SHP77 (cell line): ENCODE measurements at regions not wholly inside any gene's neighbourhood (a gene's known extent, or its start where the extent isn't known, plus 50 kb on each side); places are given as distances from the start of the nearest gene placed in this dataset.
A peak's percentile ranks its signal among the peaks of the same experiment; 100 is the strongest.

Experiments
- DNase-seq, 2 experiments: peaks; one replicate each; lab custom pipeline; 2025; lab: John Stamatoyannopoulos, UW

DNA sequence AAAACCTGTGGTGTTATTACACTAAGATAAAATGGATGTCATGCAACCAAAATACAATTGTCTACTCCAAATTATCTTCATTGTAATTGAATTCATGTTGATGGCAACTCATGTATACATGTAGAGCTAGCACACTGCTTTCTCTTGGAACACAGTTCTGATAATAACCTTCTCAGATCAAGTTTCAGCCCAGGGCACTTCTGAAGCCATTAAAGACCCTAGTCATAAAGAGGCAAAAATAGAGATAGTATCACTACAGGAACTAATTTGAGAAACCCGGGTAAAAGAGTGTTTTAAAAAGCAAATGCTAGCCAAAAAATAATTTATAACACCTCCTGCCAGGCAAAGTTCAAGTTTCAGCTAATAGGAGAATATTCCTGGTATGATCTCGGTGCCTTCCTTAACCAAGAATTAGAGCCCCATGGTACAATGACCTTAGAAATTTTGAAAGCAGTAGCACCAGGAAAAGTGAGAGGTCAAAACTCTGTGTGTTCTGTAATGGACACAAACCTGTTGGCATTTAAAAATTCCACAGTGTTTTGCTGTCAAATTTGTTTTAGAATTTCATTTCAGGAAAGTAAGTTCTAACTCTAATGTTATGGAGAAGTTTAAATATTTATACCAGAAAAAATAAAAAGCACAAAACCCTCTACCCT lies 105.0 kb upstream of the FRMD6 start:
- DNase-seq = no peak

DNA sequence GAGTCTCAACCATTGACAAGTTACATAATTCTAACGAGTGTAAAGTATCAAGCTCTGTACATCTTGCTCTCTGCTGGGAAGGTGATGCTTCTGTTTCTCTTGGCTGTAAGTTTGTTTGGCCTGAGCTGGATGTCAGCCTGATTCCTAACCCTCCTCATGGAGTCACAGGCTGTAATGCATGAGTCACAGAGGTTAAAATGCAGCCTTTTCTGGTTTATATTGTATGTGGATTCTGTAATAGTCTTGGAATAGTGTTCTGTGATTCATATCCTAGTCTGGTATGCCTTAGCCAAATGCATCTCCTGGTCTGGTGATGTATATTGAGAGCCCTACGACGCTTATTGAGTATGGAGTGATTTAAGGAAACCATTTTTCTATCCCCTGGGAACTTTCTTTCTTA lies 104.5 kb upstream of the FRMD6 start:
- peak in 1 of 2 experiments; percentile 30 for DNase-seq

DNA sequence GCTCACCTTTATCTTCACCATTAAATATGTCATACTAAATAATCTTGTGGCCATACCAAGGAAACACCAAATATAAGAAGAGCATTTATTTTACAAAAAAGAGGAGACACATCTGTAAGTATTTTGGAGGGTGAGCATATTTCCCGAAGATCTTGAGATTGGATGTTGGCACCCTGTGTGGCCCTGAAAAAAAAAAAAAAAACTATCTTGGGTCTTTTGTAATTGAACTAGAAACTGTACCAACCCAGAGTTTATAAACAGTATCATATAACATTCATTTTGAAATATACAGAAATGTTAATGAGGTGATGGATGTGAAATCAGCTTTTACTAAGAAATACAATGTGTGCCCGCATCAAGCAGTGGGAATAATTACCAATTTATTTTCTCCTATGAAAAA lies 104.0 kb upstream of the FRMD6 start:
- no peak for DNase-seq

DNA sequence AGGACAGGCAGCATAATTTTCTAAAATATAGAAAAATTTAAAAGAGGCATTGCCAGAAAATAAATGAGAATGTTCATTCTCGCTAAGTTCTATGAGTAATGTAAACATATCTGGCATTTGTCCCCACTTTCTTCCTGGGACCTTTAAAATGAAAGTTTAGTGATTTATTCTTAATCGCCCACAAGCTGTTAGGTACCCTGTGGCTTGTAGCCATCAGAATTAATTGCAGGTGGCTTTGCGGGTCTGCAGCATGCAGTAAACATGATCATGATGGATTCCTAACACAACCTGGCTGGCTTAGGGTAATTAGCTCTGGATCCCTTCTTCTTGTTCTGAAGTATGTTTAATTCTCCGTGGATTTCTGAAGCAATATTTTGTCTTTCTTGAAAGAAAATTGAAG lies 103.5 kb upstream of the FRMD6 start:
- no peak for DNase-seq

DNA sequence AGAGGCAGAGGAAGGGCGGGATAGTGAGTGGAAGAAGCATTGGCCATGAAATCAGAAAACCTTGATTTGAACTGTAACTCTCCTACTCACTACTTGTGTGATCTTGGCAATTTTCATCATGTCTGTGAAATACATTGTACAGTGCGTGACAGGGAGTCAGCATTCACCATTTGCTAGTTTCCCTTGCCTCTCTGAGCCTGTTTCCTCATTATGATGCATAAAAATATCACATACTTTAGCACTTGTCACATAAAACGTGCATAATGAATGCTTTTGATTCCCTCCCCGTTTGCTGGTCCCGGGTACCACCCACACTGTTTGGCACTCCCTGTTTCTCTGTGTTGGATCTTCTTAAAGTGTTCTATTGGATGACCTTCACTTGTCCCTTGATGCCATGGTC lies 101.1 kb upstream of the FRMD6 start:
- DNase-seq = no peak

DNA sequence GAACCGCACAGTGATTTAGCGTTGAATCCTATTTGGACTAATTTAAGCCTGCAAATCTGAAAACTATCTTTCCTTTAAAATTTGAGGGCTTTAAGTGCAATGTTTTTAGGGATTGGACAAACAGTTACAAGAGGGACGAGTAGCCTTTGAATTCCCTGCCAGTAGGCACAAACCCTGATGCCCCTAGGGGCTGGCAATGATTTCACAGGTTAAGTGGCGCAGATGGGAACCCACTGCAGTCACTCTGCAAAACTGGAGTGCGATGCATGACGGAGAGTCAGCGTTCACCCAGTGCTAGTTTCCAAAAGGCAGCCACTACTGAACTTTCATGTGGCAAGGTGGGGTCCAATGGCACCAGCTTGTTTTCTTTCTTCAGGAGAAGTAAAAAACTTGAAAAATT lies 99.4 kb upstream of the FRMD6 start:
- DNase-seq = peak; percentile 65 to 74

DNA sequence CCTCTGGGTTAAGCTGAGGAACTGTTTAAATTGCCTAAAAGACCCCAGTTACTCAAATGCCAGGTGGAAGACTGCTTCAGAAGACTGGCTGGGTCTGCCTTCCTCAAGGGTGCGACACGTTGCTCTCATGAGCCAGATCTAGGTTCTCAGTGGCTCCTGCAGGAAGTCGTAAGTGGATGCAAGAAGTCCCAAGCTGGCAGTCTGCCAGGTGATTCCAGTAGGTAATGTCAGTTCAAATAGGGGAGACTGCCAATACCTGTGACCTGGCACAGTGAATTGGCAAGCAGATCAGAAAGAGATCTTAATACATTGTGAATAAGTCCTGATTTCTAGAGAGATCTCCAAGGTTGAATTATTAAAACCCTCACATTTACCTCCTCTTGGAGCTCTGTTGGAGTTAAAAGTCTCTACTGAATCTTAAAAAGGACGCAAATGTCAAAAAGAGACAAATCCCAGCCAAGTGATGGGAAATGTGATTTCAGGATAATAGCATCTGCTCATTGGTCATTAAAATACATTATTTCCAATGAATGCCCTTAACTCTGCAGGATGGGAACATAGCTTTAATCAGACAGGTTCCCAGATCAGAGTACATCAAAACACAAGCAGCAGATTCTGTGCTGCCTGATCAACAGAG lies 98.8 kb upstream of the FRMD6 start:
- DNase-seq = peak; percentile 55 to 71

DNA sequence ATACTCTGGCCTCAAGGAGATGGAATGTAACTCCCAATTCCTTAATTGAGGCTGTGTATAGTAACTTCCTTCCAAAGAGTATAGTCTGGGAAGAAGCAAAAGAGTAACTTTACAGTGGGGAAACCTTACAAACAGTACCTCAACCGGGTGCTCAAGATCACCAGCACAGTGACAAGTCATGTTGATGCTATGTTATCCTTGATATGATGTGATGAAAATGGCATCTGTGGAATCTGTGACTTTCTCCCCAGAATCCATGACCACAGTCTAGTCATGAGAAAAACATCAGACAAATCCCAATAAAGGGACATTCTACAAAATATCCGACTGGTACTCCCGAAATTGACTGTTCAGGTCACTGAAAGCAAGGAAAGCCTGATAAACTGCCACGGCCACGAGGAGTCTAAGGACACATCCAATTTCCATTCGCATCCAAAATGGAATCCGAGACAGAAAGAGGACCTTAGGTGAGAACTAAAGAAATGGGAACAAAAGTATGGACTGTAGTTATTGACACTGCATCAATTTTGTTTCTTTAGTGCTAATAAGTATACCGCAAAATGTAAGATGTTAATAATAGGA lies 97.3 kb upstream of the FRMD6 start:
- DNase-seq = no peak

DNA sequence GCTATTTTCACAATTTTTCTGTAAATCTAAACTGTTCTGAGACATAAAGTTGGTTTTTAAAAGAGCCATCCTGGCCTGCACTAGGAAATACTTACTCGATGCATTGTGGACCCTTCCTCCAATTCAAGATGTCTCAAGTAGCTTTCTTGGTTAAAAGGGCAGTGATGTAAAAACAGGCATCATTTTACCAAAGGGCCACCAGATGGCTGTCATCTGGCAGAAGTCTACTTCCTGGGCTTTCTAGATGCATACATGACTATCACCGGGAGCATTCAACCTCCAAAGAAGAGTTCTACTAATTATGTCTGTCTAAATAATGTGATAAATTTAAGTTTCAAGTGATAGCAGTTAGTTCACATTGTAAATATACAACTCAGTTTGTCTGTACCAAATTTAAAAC lies 96.8 kb upstream of the FRMD6 start:
- DNase-seq = no peak

DNA sequence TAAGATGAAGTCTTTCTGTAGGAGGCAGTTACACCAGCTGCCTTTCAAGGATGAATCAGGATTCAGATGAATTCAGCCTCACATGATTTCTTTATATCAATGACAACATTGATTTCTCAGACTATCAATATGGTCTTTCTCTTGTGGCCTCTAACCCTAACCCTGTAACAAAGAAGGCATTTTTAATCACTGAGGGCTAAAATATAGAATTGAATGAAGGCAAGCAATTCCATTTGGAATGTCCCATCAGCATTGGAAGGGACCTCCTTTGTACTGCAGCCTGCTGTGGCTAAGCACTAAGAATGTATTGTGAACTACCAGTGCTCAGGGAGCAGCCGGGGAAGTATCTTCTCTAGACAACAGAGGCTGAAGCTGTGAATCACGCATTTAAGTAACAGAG lies 90.6 kb upstream of the FRMD6 start:
- DNase-seq = no peak

DNA sequence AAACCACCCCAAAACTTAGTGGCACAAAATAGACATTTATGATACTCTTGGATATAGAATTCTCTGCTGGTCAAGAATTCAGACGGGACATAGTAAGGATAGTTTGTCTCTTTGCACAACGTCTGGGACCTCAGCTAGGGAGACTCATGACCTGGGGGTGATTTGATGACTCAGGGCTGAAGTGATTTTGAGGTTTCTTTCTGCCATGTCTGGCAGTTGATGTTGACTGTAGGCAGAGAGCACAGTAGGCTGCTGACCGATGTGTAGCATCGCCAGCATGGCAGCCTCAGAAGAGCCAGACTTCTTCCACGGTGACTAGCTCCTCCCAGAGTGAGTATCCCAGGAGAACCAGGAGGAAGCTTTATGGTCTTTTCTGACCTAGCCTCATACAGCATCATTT lies 88.9 kb upstream of the FRMD6 start:
- DNase-seq = no peak

DNA sequence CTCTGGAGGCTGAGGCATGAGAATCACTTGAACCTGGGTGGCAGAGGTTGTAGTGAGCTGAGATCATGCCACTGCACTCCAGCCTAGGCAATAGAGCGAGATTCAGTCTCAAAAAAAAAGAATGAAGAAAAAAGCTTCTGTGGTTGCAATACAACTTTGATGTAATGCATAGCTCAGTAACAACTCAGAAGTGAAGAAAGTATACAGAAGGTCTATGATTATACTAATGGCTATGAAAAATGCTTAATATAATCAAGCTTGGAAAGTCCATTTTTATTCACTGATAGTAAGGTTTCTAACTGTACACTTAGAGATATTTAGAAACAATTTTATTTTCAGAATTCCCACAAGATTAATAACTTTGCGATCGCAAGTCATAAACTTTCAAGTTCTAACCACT lies 88.2 kb upstream of the FRMD6 start:
- no peak for DNase-seq

DNA sequence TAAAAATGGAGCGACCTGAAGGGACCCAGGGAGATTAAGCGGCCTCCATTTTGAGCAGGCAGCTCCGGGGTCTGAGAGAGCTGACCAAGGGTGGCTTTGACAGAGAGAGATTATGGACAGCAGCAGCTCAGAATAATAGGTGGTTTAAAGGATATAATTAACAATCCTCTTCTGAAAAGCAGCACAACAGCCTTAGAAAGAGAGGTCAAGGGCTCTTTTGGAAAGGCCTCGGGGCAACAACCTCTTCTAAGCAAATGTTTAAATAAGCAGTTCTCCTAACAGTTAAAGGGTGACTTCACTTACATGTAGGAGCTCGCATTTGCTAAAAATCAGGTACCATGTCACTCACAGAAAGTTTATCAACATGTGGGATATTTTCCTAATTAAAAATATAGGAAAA lies 87.2 kb upstream of the FRMD6 start:
- DNase-seq = no peak

DNA sequence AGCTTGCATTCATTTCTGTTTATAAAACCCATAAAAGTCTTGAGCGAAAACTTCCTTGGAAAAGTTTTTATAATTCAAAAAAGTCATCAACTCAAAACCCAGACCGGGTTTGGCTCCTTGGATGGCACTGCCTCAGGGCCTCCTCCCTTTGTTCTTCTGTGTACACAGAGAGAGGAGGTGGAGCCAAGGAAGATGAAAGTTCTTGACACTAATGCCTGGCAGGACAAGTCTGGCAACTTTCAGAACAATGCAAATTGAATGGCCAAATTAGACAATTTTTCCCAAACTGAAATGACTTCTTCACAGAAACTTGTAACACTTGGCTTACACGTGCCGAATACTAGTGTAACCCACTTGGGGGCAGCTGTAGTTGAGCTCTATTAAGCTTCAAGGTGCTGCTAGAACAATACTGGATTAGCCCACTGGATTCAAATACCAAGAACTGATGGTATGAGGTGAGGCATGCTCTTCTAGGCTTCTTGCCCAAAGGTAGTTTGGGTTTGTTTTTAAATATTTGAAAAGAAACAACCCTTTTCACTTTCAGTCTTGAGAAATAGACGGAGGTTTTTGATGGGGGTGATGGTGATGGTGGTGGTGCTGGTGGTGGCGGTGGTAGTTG lies 86.6 kb upstream of the FRMD6 start:
- DNase-seq = no peak

DNA sequence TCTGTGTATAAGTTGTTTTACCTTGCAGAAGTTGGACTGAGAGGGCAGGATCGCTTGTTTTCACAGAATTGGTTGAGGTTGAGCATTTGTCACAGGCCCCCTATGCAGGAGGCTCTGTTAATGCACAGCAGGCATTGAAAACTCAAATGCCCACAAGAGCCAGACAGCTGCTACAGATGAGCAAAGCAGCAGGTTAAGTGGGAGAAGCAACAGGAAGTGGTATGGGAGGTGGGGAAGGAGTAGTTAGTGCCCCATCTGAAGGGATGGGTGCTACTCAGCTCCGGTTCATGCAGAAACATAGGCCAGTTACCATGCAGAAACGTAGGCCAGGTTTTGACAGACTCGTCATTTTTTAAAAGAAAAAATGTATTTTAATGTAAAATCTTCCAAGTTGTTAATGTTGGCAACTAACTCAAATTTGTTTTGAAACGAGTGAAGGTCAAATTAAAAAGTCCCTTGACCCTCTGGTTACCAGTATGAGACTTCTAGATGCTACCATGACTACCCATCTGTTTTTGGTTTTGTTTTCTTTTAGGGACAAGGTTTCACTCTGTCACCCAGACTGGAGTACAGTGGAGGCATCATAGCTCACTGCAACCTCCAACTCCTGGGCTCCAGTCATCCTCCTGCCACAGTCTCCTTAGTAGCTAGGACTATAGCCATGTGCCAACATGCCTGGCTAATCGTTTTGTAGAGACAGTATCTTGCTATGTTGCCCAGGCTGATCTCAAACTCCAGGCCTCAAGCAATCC lies 84.7 kb upstream of the FRMD6 start:
- no peak for DNase-seq

DNA sequence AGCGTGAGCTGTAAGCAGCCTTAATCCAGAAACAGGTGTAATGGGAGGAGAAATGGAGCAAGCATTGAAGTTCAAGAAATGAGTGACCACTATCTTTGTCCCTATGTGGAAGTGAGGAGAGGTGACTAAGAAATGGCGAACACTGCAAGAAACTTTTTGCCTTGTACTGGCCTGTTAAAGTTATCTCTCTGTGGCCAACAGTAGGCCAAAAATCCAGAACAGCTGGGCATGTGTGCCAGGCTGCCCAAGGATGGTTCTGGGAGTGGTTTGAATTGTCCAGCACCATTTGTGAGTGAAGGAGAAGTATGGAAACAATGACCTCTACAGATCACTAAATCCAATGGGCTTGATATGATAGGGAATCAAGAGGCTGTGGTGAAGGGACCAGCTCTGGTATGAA lies 83.3 kb upstream of the FRMD6 start:
- no peak for DNase-seq

DNA sequence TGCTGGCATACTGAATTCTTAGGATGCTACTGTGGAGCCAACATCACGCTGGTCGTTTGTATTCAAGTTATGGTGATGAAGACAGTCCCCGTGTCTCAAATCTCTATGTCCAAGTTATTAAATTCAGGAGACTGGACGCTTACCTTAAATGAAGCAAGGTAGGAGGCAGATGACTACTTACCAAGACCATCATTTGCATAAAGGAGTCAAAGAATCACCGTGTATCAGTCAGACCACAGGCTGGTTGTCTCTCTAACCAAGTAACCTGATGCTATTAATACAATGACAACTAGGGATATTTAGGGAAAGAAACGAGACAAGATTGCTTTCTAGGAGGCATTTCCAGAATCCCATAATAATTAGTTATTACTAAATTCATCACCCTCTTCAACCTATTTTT lies 78.1 kb upstream of the FRMD6 start:
- no peak for DNase-seq

DNA sequence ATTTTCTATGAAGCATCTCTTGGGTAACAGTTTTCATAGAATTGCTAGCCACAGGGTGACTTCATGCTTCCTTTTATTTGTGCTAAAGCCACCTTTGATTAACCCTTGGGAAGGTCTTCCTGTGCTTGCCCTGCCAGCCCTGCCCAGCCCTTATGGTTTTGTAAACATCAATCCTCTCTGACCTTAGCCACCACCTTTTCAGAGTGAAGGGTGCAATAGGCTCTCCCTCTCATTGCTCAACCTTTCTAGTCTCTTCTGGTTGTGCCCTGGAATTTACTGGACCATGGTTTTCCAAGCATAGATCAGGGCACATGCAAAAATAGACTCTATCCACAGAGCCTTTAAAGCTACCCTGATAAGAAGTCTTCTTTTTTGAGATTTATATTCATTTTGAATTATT lies 77.7 kb upstream of the FRMD6 start:
- no peak for DNase-seq

DNA sequence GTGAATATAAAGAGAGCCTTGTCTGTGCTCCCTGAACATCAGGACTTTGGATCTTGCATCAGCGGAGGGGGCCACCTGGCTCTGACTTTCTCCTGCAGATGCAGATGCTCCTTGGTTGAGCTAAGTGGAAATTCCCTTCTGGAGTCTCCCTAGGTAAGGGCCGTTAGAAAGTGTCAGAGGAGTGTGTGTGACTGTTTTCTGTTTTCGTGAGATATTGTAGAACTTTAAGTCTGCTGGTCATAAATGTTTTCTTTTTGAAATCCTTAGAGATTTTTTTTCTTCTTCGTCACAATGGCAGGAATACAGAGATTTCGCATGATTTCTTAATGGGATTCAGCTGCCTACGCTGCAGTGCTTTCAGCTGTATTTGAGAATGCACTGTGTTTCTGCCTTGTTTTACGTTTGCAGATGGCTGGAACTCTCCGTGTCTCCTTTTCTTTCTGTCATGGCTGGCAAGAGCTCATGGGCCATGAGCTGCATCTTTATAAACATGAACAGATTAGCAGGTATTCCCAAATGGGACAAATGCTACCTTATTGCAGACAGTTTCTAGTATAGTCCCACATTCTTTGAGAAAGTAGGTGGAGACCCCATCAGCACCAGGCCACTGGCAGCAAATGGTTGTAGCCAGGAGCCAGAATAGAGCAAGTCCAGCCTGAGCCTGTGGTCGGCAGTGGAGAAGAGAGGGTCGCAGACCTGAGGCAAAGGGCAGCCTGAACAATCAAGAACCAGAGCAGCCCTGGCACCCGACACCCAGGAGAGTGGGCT lies 76.2 kb upstream of the FRMD6 start:
- no peak for DNase-seq

DNA sequence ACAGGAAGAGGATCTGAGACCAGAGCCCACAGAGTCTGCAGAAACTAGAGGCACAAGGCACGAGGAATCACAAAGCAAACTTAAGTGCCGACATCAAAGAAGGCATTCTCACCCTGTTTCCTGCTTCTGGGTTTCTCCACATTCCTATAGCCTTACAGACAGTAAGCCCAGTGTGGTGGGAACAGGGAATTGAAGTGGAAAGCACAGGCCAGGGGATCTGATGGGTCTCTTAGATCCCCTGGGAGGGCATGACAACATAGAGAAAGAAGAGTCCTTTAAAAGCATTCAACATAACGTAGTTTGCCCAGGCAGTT lies 75.6 kb upstream of the FRMD6 start:
- DNase-seq = no peak

DNA sequence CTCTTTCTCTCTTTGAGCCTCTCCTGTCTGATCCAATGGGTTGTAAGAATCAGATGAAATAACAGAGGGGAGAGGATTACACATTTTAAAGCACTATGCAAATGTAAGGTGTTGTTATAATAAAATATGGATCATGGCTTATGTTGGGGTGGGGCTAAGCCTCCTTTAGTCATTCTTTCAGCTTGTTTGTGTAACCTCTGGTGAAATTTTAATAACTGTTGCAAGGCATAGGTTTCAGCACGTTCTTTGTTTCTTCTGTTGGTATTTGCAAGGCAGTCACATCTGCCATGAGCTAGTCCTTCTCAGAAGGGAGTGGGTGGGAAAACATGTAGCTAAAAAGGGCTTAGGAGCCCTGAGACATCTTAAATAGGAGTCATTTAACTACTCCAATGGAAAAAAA lies 74.8 kb upstream of the FRMD6 start:
- no peak for DNase-seq

DNA sequence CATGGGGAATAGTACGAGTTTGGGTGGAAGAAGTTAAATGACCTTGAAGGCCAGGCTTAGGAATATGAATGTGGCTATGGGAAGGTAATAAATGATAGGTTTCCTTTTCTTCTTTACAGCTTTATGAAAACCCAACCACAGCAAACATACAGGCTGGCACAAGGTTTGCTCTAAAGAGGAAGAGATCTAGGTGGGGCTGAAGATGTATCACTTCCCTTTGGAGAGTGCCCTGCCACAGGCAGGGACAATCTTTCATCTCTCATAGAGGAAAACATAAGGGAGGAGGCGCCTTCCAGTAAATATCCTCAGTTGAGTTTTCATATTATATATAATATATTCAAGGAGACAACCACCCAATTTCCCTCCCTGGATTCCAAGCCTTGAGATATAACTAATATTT lies 72.9 kb upstream of the FRMD6 start:
- no peak for DNase-seq
